Stimulated activated effector memory CD8-positive, alpha-beta T cell treated with anti-CD3 and anti-CD28 coated beads, Interleukin-12 subunit alpha, Interleukin-12 subunit beta, amount 100 ng/mL, for 72 hours (primary cell): ENCODE measurements at regions not wholly inside any gene's neighbourhood (a gene's known extent, or its start where the extent isn't known, plus 50 kb on each side); places are given as distances from the start of the nearest gene placed in this dataset.

ENCODE experiments used
- ATAC-seq: fragments of 150-1000 bp; cut with Tn5 transposase; 2 replicates; pipeline ENCODE4 v1.10.0; 2021
- DNase-seq, 2 donors: peaks; one replicate each; pipeline ENCODE4 v3.0.0; 2021 to 2022; ENCODE audit warnings: low spot score in 2 of 2
- H3K27ac Mint-ChIP-seq: one replicate; pipeline ENCODE4 v1.8.0; 2022; ENCODE audit warnings: mild to moderate bottlenecking, mixed read lengths
- H3K36me3 Mint-ChIP-seq: one replicate; pipeline ENCODE4 v1.8.0; 2022; ENCODE audit warnings: mild to moderate bottlenecking, mixed read lengths
- H3K4me1 Mint-ChIP-seq: one replicate; pipeline ENCODE4 v1.8.0; 2022; ENCODE audit warnings: mixed read lengths
- H3K4me3 Mint-ChIP-seq: one replicate; pipeline ENCODE4 v1.8.0; 2022; ENCODE audit warnings: mild to moderate bottlenecking, mixed read lengths
- H3K9me3 Mint-ChIP-seq: one replicate; pipeline ENCODE4 v1.8.0; 2022; ENCODE audit warnings: mixed read lengths

- ATAC-seq (no peak), DNase-seq (no peak)
- no peaks in the 10 kb centered on the region for H3K4me1 Mint-ChIP-seq
- H3K9me3 Mint-ChIP-seq = peaks cover 7% of the 10 kb centered on the region
- H3K27ac Mint-ChIP-seq = no peak overlapping the region
- no peaks in the 10 kb centered on the region for H3K36me3 Mint-ChIP-seq
- no peak overlapping the region for H3K4me3 Mint-ChIP-seq
These were observed 539.6 kb upstream of the LRRC4C start for GRCh38 chr11:41999066-41999465.

DNA sequence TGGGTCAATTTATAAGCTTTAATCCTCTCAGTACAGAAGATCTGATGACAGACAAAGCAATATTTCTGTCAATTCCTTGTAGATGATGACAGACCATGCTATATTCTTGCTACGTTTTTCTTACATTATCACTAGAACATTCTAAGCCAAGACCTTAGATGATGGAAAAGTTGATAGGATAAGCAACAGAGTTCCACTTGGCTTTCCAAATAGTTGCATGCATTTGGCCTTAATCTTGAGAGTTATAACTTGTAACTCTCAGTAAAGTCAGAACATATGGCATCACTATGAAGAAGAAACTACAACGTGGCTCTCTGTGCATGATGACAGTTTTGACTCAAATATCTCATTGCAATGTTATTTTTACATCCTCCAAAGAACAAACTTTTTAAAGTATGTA lies 544.3 kb upstream of the LRRC4C start:
- Mint-ChIP-seq H3K36me3 (no peaks in the 10 kb centered on the region), H3K4me1 (no peaks in the 10 kb centered on the region)

GRCh38 chr11:42006766-42007165 lies 547.3 kb upstream of the LRRC4C start:
- H3K4me3 Mint-ChIP-seq = no peak overlapping the region
- DNase-seq (no peak), ATAC-seq (no peak)
- H3K9me3 Mint-ChIP-seq = peaks cover 15% of the 10 kb centered on the region
- no peaks in the 10 kb centered on the region for H3K36me3 Mint-ChIP-seq
- no peak overlapping the region for H3K27ac Mint-ChIP-seq
- no peaks in the 10 kb centered on the region for H3K4me1 Mint-ChIP-seq

More for the DNA sequence above, 544.3 kb upstream of the LRRC4C start:
- Mint-ChIP-seq H3K9me3 (peaks cover 8% of the 10 kb centered on the region), H3K27ac (no peak overlapping the region), H3K4me3 (no peak overlapping the region)
- ATAC-seq (no peak), DNase-seq (no peak)

DNA sequence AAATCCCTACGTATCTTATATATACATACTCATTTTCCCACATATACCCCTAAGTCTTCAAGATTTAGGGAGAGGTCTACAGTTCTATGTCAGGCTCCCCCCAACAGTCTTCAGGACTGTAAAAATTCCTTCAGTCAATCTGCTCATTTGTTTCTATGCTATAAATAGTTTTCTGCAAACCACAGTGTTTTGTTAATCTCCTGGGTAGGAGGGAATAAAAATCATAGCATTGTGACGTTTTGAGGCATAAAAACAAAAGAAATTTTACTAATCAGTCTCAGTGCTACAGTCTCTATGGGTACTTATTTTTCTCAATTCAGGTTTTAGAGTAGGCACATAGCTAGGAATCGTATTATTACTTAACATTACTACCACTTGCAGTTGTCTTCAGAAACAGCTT lies 552.8 kb upstream of the LRRC4C start:
- Mint-ChIP-seq H3K4me3 (no peak overlapping the region), H3K36me3 (no peaks in the 10 kb centered on the region), H3K4me1 (no peaks in the 10 kb centered on the region), H3K27ac (no peak overlapping the region), H3K9me3 (peaks cover 7% of the 10 kb centered on the region)
- DNase-seq (no peak), ATAC-seq (no peak)

DNA sequence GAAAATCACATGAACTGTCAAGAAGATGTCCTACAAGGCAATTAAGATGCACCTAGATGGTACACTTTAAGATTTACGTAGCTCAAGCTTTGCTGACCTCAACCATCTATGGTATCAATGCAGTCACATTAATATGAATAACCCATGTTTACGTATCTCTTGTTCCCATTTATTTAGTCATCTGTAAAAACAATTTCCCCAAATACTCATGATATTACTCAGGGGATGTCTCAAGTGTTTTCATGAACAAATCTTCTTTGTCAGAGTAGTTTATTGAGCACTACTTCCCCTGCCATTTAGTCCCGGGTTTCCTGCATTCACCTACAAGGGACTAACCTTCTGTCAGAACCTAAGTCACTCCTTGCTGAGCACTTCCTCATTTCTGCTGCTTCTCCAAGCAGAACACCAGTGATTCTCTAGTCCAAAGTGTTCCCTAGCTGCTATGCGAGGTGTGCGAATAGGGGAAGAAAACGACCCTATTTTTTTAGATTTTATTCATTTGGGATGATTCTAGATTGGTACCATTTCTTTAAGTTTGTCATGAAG lies 554.3 kb upstream of the LRRC4C start:
- H3K9me3 Mint-ChIP-seq = peaks cover 7% of the 10 kb centered on the region
- H3K27ac Mint-ChIP-seq = no peak overlapping the region
- no peaks in the 10 kb centered on the region for H3K4me1 Mint-ChIP-seq
- H3K4me3 Mint-ChIP-seq = no peak overlapping the region
- no peak for ATAC-seq
- H3K36me3 Mint-ChIP-seq = no peaks in the 10 kb centered on the region
- no peak for DNase-seq

GRCh38 chr11:42021911-42022310 lies 562.5 kb upstream of the LRRC4C start:
- H3K4me3 Mint-ChIP-seq = no peak overlapping the region
- H3K27ac Mint-ChIP-seq = no peak overlapping the region

GRCh38 chr11:42023267-42023666 lies 563.8 kb upstream of the LRRC4C start:
- ATAC-seq = no peak
- Mint-ChIP-seq H3K27ac (no peak overlapping the region), H3K36me3 (no peaks in the 10 kb centered on the region), H3K9me3 (peaks cover 22% of the 10 kb centered on the region), H3K4me1 (no peaks in the 10 kb centered on the region), H3K4me3 (no peak overlapping the region)
- DNase-seq = no peak

More at GRCh38 chr11:42021911-42022310, 562.5 kb upstream of the LRRC4C start:
- H3K36me3 Mint-ChIP-seq = no peaks in the 10 kb centered on the region
- no peak for DNase-seq
- ATAC-seq = no peak
- no peaks in the 10 kb centered on the region for H3K4me1 Mint-ChIP-seq
- H3K9me3 Mint-ChIP-seq = peaks cover 18% of the 10 kb centered on the region

GRCh38 chr11:42025121-42025803 lies 565.8 kb upstream of the LRRC4C start:
- no peak overlapping the region for H3K4me3 Mint-ChIP-seq
- H3K4me1 Mint-ChIP-seq = no peaks in the 10 kb centered on the region
- DNase-seq = no peak
- no peaks in the 10 kb centered on the region for H3K36me3 Mint-ChIP-seq
- H3K27ac Mint-ChIP-seq = no peak overlapping the region
- ATAC-seq = no peak
- H3K9me3 Mint-ChIP-seq = peaks cover 19% of the 10 kb centered on the region

GRCh38 chr11:42034826-42035225 lies 575.4 kb upstream of the LRRC4C start:
- DNase-seq (no peak), ATAC-seq (no peak)
- Mint-ChIP-seq H3K9me3 (peaks cover 8% of the 10 kb centered on the region), H3K27ac (no peak overlapping the region), H3K4me1 (no peaks in the 10 kb centered on the region), H3K36me3 (no peaks in the 10 kb centered on the region), H3K4me3 (no peak overlapping the region)

GRCh38 chr11:42036201-42036600 lies 576.7 kb upstream of the LRRC4C start:
- Mint-ChIP-seq H3K4me1 (no peaks in the 10 kb centered on the region), H3K9me3 (peaks cover 8% of the 10 kb centered on the region), H3K4me3 (no peak overlapping the region), H3K27ac (no peak overlapping the region), H3K36me3 (no peaks in the 10 kb centered on the region)
- ATAC-seq (no peak), DNase-seq (no peak)

GRCh38 chr11:42043312-42043711 lies 583.9 kb upstream of the LRRC4C start:
- Mint-ChIP-seq H3K9me3 (peaks cover 13% of the 10 kb centered on the region), H3K4me1 (no peaks in the 10 kb centered on the region), H3K27ac (no peak overlapping the region), H3K4me3 (no peak overlapping the region), H3K36me3 (no peaks in the 10 kb centered on the region)
- ATAC-seq = no peak
- no peak for DNase-seq

- Mint-ChIP-seq H3K4me1 (no peaks in the 10 kb centered on the region), H3K4me3 (no peak overlapping the region), H3K36me3 (no peaks in the 10 kb centered on the region), H3K27ac (no peak overlapping the region), H3K9me3 (peaks cover 20% of the 10 kb centered on the region)
- DNase-seq (no peak), ATAC-seq (no peak)
These were observed 588.4 kb upstream of the LRRC4C start for GRCh38 chr11:42047637-42048555.

GRCh38 chr11:42049186-42049585 lies 589.7 kb upstream of the LRRC4C start:
- DNase-seq (no peak), ATAC-seq (no peak)
- Mint-ChIP-seq H3K27ac (no peak overlapping the region), H3K4me3 (no peak overlapping the region), H3K9me3 (peaks cover 25% of the 10 kb centered on the region), H3K4me1 (no peaks in the 10 kb centered on the region), H3K36me3 (no peaks in the 10 kb centered on the region)

DNA sequence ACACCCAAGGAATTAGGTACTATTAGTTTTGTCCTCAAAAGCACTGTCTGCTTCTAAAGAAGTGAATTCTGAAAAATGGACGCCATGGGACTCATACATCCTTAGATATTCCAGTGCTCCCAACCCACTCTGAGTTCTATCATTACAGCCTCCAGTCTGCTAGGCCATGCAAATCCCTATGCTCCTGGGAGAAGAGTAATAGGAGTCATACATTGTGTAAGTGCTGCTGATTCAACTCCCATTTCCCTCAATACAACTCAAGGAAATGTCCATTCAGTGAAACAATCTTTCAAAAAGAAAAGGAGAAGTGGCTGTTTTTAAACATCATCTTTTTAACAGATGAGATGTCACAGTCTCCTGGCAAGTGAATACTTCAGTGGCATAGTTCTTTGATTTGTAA lies 590.2 kb upstream of the LRRC4C start:
- H3K9me3 Mint-ChIP-seq = peaks cover 20% of the 10 kb centered on the region
- no peaks in the 10 kb centered on the region for H3K36me3 Mint-ChIP-seq
- H3K4me3 Mint-ChIP-seq = no peak overlapping the region
- DNase-seq (no peak), ATAC-seq (no peak)
- no peaks in the 10 kb centered on the region for H3K4me1 Mint-ChIP-seq
- H3K27ac Mint-ChIP-seq = no peak overlapping the region

DNA sequence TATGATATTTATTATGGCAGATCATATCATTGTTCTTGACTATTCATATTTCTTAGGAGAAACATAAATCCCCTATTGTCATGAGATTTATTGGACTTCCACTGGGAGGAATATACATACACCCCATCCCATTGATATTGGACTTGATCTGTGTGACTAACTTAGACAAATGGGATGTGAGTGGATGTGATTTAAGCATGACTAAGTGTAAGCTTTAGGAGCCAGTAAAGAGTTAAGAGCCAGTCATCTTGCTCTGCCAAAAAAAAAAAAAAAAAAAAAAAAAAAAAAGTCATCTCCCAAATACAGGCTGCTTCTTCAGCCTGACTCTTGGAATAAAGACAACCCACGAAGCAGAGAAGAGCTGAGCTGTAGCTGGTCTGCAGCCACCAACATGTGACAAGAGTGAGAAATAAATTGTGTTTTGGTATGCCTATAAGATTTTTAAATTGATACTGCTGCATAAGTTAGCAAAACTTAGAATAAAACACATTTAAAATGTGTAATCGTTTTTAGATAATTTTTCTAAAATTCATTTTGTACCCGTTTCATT lies 595.0 kb upstream of the LRRC4C start:
- DNase-seq = no peak
- no peak overlapping the region for H3K27ac Mint-ChIP-seq
- H3K36me3 Mint-ChIP-seq = no peaks in the 10 kb centered on the region
- H3K9me3 Mint-ChIP-seq = peaks cover 21% of the 10 kb centered on the region
- no peak for ATAC-seq
- no peak overlapping the region for H3K4me3 Mint-ChIP-seq
- no peaks in the 10 kb centered on the region for H3K4me1 Mint-ChIP-seq
